K562 (cell line): ENCODE measurements at regions not wholly inside any gene's neighbourhood (a gene's known extent, or its start where the extent isn't known, plus 50 kb on each side); places are given as distances from the start of the nearest gene placed in this dataset.

ENCODE experiments used
- CEBPG ChIP-seq, 3 experiments: fragments of 200-800 bp in 1 of 3; sonication (Bioruptor generic) in 1 of 3; sonication (generic) in 1 of 3; formaldehyde crosslinking in 1 of 3; IDR thresholded peaks in 2 of 3; conservative IDR thresholded peaks in 1 of 3; 2 replicates each; pipeline versions ENCODE4 v1.6.1 to v1.8.0; 2016 to 2022; ENCODE audit warnings: missing compliant biosample characterization in 2 of 3, missing genetic modification characterization in 2 of 3, mild to moderate bottlenecking in 1 of 3, missing genetic modification reagents in 1 of 3
- CHD2 ChIP-seq: IDR thresholded peaks from 2 replicates; pipeline ENCODE4 v1.6.1; 2011; ENCODE audit warnings: low read depth, low read length
- MAFK ChIP-seq: IDR thresholded peaks from 2 replicates; pipeline ENCODE4 v1.6.1; 2011; ENCODE audit warnings: low read length, improper control_type of control experiment
- SRSF9 ChIP-seq: fragments of 200-400 bp; formaldehyde crosslinking; IDR thresholded peaks from 2 replicates; pipeline ENCODE4 v1.6.1; 2017; ENCODE audit warnings: low read depth, low read length, borderline replicate concordance
- TCF3 ChIP-seq: sonication (generic); formaldehyde crosslinking; IDR thresholded peaks from 2 replicates; pipeline ENCODE4 v1.4.0; 2020; ENCODE audit warnings: mild to moderate bottlenecking, missing genetic modification reagents
- ZBTB40 ChIP-seq, 2 experiments: fragments of 450-650 bp in 1 of 2; sonication (generic) in 1 of 2; formaldehyde crosslinking in 1 of 2; IDR thresholded peaks; 2 replicates each; pipeline versions ENCODE4 v1.7.1 to v1.9.0; 2016 to 2022; ENCODE audit warnings: inconsistent platforms in 1 of 2, mild to moderate bottlenecking in 1 of 2, missing genetic modification reagents in 1 of 2
- ZNF551 ChIP-seq: fragments of 250-450 bp; sonication (Bioruptor Pico); IDR thresholded peaks from 2 replicates; pipeline ENCODE4 v1.5.0; 2021; ENCODE audit warnings: mild to moderate bottlenecking, moderate library complexity
- ZNF592 ChIP-seq: fragments of 450-650 bp; IDR thresholded peaks from 2 replicates; pipeline ENCODE4 v1.6.1; 2017; ENCODE audit warnings: antibody characterized with exemption, mild to moderate bottlenecking
- ZNF764 ChIP-seq: fragments of 250-450 bp; sonication (Bioruptor Pico); IDR thresholded peaks from 2 replicates; pipeline ENCODE4 v1.4.0; 2020; ENCODE audit warnings: low read depth, mild to moderate bottlenecking, moderate library complexity

- TF ChIP-seq ZBTB40 (IDR thresholded peaks at IDR 0.05) = no peak
- no peak for TF ChIP-seq ZBTB40 (CRISPR knock-in tag; IDR thresholded peaks at IDR 0.05)
- no peak for TF ChIP-seq ZNF764 (CRISPR knock-in tag)
- TF ChIP-seq CEBPG (CRISPR knock-in tag; IDR thresholded peaks at IDR 0.05) = no peak
- TF ChIP-seq CEBPG (tag; conservative IDR thresholded peaks at IDR 0.05 in 1 of 2, IDR thresholded peaks at IDR 0.05 in 1 of 2) = no peak
- no peak for TF ChIP-seq ZNF551
- TF ChIP-seq SRSF9 = no peak
- TF ChIP-seq TCF3 (CRISPR knock-in tag) = no peak
- TF ChIP-seq ZNF592 = no peak
- no peak for TF ChIP-seq MAFK
- no peak for TF ChIP-seq CHD2
These were observed 221.3 kb downstream of the FAM76B start (continued) for GRCh38 chr11:95568281-95568680.
